ENCODE measurements at regions not wholly inside any gene's neighbourhood (a gene's known extent, or its start where the extent isn't known, plus 50 kb on each side); places are given as distances from the start of the nearest gene placed in this dataset.
A peak's percentile ranks its signal among the peaks of the same experiment; 100 is the strongest.

- no peak for DNase-seq (ENCODE audit: low read depth)
- no peak overlapping the region for H3K4me3 ChIP-seq (ENCODE audit: low read length)
- TF ChIP-seq CTCF (conservative IDR thresholded peaks at IDR 0.05; ENCODE audit: low read depth, low read length): no peak
Measured at GRCh38 chr5:116658830-116659229, 84.2 kb upstream of the SEMA6A start.

- H3K4me3 ChIP-seq (ENCODE audit: low read length): no peak overlapping the region
- TF ChIP-seq CTCF (conservative IDR thresholded peaks at IDR 0.05; ENCODE audit: low read depth, low read length): no peak
- DNase-seq (ENCODE audit: low read depth): no peak
Measured at GRCh38 chr5:116658141-116658540, 83.5 kb upstream of the SEMA6A start.

GRCh38 chr5:116655431-116655830 lies 80.8 kb upstream of the SEMA6A start:
- DNase-seq (ENCODE audit: low read depth): no peak
- TF ChIP-seq CTCF (conservative IDR thresholded peaks at IDR 0.05; ENCODE audit: low read depth, low read length): no peak
- no peak overlapping the region for H3K4me3 ChIP-seq (ENCODE audit: low read length)

GRCh38 chr5:116654925-116655324 lies 80.3 kb upstream of the SEMA6A start:
- TF ChIP-seq CTCF (conservative IDR thresholded peaks at IDR 0.05; ENCODE audit: low read depth, low read length): no peak
- no peak for DNase-seq (ENCODE audit: low read depth)
- no peak overlapping the region for H3K4me3 ChIP-seq (ENCODE audit: low read length)

- no peak for DNase-seq (ENCODE audit: low read depth)
- TF ChIP-seq CTCF (conservative IDR thresholded peaks at IDR 0.05; ENCODE audit: low read depth, low read length): no peak
- no peak overlapping the region for H3K4me3 ChIP-seq (ENCODE audit: low read length)
Measured at GRCh38 chr5:116652903-116653302, 78.3 kb upstream of the SEMA6A start.

- no peak overlapping the region for H3K4me3 ChIP-seq (ENCODE audit: low read length)
- peak; percentile 54 for DNase-seq (ENCODE audit: low read depth)
- TF ChIP-seq CTCF (conservative IDR thresholded peaks at IDR 0.05; ENCODE audit: low read depth, low read length): no peak
Measured at GRCh38 chr5:116652196-116652729, 77.6 kb upstream of the SEMA6A start.

- no peak for DNase-seq (ENCODE audit: low read depth)
- TF ChIP-seq CTCF (conservative IDR thresholded peaks at IDR 0.05; ENCODE audit: low read depth, low read length): no peak
- H3K4me3 ChIP-seq (ENCODE audit: low read length): no peak overlapping the region
Measured at GRCh38 chr5:116651653-116652052, 77.0 kb upstream of the SEMA6A start.
